ENCODE measurements at regions not wholly inside any gene's neighbourhood (a gene's known extent, or its start where the extent isn't known, plus 50 kb on each side); places are given as distances from the start of the nearest gene placed in this dataset.

GRCh38 chr15:38176155-38176554, 76.5 kb upstream of the SPRED1 start:
- TF ChIP-seq CTCF (IDR thresholded peaks at IDR 0.05) (no peak), POLR2AphosphoS5 (IDR thresholded peaks at IDR 0.05) (no peak)

Measured in breast epithelium (tissue), 3 donors.